ENCODE measurements at regions not wholly inside any gene's neighbourhood (a gene's known extent, or its start where the extent isn't known, plus 50 kb on each side); places are given as distances from the start of the nearest gene placed in this dataset.

- Mint-ChIP-seq H3K27ac (peak overlapping the region; percentile 68 to 91 (median 90)), H3K4me3 (no peak overlapping the region), H3K9me3 (no peaks in the 10 kb centered on the region), H3K27me3 (ENCODE audit: low read depth) (no peaks in the 10 kb centered on the region), H3K4me1 (peaks cover 57% of the 10 kb centered on the region), H3K36me3 (ENCODE audit: low read depth) (no peaks in the 10 kb centered on the region)
- TF ChIP-seq CTCF (IDR thresholded peaks at IDR 0.05; ENCODE audit: unreplicated experiment in 3 of 3): no peak
Observed at GRCh38 chr20:57908704-57909630, 199.2 kb upstream of the PMEPA1 start.

GRCh38 chr20:57908226-57908625 lies 198.4 kb upstream of the PMEPA1 start:
- Mint-ChIP-seq H3K4me3 (no peak overlapping the region), H3K9me3 (no peaks in the 10 kb centered on the region), H3K27me3 (ENCODE audit: low read depth) (no peaks in the 10 kb centered on the region), H3K4me1 (peaks cover 57% of the 10 kb centered on the region), H3K36me3 (ENCODE audit: low read depth) (no peaks in the 10 kb centered on the region), H3K27ac (peak overlapping the region; percentile 68 to 91 (median 90))
- TF ChIP-seq CTCF (IDR thresholded peaks at IDR 0.05; ENCODE audit: unreplicated experiment in 3 of 3): no peak

DNA sequence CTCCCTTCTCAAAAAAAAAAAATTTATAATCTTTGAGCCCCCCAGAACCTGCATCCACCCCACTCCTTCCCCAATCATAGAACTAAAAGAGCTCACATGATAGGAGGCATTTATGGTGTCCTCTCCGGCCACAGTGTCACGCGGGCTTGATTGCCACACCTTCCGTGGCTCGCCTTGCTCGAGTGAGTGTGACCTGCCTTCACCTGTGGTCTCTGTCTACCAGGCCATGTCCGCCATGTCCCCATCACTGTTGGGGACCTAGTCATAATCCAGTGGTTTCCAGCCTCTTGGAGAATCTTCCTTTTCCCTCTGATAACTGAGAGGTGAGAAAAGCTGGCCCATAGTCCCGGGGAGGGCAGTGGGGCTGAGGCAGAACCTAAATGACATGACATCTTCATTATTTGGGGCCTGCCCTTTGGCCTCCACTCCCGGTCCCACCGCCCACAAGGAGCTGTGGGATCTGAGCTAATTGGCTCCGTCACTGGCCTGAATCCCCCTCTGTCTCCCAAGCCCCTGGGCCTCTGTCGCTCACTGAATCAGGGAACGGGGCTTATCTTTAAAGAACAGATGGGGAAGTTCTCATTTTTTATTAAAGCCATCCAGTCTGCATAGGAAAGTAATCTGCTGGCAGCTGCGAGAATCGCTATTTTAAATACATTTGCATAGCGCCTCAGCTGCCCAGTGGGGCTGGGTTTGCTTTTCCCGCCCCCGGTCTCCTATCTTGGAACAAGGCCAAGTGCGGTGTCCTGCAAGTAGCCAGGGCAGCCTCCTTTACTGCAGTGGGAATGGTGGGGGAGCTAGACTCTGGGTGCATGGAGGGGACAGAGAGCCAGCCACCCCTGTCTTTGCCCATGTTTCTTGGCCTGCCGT lies 197.6 kb upstream of the PMEPA1 start:
- Mint-ChIP-seq H3K9me3 (no peaks in the 10 kb centered on the region), H3K27me3 (ENCODE audit: low read depth) (no peaks in the 10 kb centered on the region), H3K4me1 (peaks cover 51% of the 10 kb centered on the region), H3K27ac (peak overlapping the region; percentile 68 to 90 (median 87)), H3K36me3 (ENCODE audit: low read depth) (no peaks in the 10 kb centered on the region), H3K4me3 (peak overlapping the region in 1 of 3 experiments; percentile 16)
- TF ChIP-seq CTCF (IDR thresholded peaks at IDR 0.05; ENCODE audit: unreplicated experiment in 3 of 3): no peak

- peak overlapping the region in 2 of 3 experiments; percentile 24 to 74 for H3K27ac Mint-ChIP-seq
- H3K4me3 Mint-ChIP-seq: no peak overlapping the region
- H3K4me1 Mint-ChIP-seq: peaks cover 55% of the 10 kb centered on the region
- peaks cover 3% of the 10 kb centered on the region for H3K27me3 Mint-ChIP-seq (ENCODE audit: low read depth)
- TF ChIP-seq CTCF (IDR thresholded peaks at IDR 0.05; ENCODE audit: unreplicated experiment in 3 of 3): no peak
- H3K9me3 Mint-ChIP-seq: no peaks in the 10 kb centered on the region
- H3K36me3 Mint-ChIP-seq (ENCODE audit: low read depth): no peaks in the 10 kb centered on the region
Observed at GRCh38 chr20:57905448-57905847, 195.6 kb upstream of the PMEPA1 start.

- no peak for TF ChIP-seq CTCF (IDR thresholded peaks at IDR 0.05; ENCODE audit: unreplicated experiment in 3 of 3)
- Mint-ChIP-seq H3K4me1 (peaks cover 60% of the 10 kb centered on the region), H3K4me3 (no peak overlapping the region), H3K36me3 (ENCODE audit: low read depth) (no peaks in the 10 kb centered on the region), H3K27me3 (ENCODE audit: low read depth) (peaks cover 3% of the 10 kb centered on the region), H3K9me3 (no peaks in the 10 kb centered on the region), H3K27ac (peak overlapping the region; percentile 33 to 74 (median 43))
Observed at GRCh38 chr20:57904314-57905105, 194.7 kb upstream of the PMEPA1 start.
